MM.1S (cell line): ENCODE measurements at regions not wholly inside any gene's neighbourhood (a gene's known extent, or its start where the extent isn't known, plus 50 kb on each side); places are given as distances from the start of the nearest gene placed in this dataset.

Experiments
- DNase-seq: peaks from one replicate; pipeline ENCODE4 v3.0.0-alpha.2; 2015
- H2AFZ ChIP-seq: fragments of 300-600 bp; sonication (generic); 2 replicates; pipeline ENCODE4 v1.6.0; 2016; ENCODE audit warnings: antibody characterized with exemption, low read length
- H3F3A ChIP-seq: fragments of 300-600 bp; sonication (generic); 2 replicates; pipeline ENCODE4 v1.6.1; 2016; ENCODE audit warnings: mild to moderate bottlenecking, antibody characterized with exemption, low read length, moderate library complexity, mixed read lengths; ENCODE audit not compliant: insufficient read depth
- H3K27ac ChIP-seq: fragments of 300-600 bp; sonication (generic); 2 replicates; pipeline ENCODE4 v1.5.1; 2016; ENCODE audit warnings: mild to moderate bottlenecking, low read length
- H3K27me3 ChIP-seq: fragments of 300-600 bp; sonication (generic); replicated peaks from 2 replicates; pipeline ENCODE4 v1.6.0; 2016; ENCODE audit warnings: low read length; ENCODE audit not compliant: insufficient read depth
- H3K36me3 ChIP-seq: fragments of 300-600 bp; sonication (generic); replicated peaks from 2 replicates; pipeline ENCODE4 v1.6.1; 2016; ENCODE audit warnings: mild to moderate bottlenecking, low read length, mixed read lengths; ENCODE audit not compliant: insufficient read depth
- H3K4me1 ChIP-seq: fragments of 300-600 bp; sonication (generic); 2 replicates; pipeline ENCODE4 v1.6.1; 2016; ENCODE audit warnings: low read length, mixed read lengths
- H3K4me2 ChIP-seq: fragments of 300-600 bp; sonication (generic); 2 replicates; pipeline ENCODE4 v1.6.0; 2016; ENCODE audit warnings: low read depth, low read length
- H3K4me3 ChIP-seq: fragments of 300-600 bp; sonication (generic); 2 replicates; pipeline ENCODE4 v1.5.1; 2016; ENCODE audit warnings: low read length, mixed read lengths
- H3K79me2 ChIP-seq: fragments of 300-600 bp; sonication (generic); 2 replicates; pipeline ENCODE4 v1.6.1; 2016; ENCODE audit warnings: mixed run types, low read length, mixed read lengths
- H3K9ac ChIP-seq: fragments of 300-600 bp; sonication (generic); 2 replicates; pipeline ENCODE4 v1.6.1; 2016; ENCODE audit warnings: low read length, mixed read lengths
- H3K9me2 ChIP-seq: fragments of 300-600 bp; sonication (generic); replicated peaks from 2 replicates; pipeline ENCODE4 v1.6.1; 2016; ENCODE audit warnings: mild to moderate bottlenecking, low read length, mixed read lengths; ENCODE audit not compliant: insufficient read depth
- H3K9me3 ChIP-seq: fragments of 300-600 bp; sonication (generic); replicated peaks from 2 replicates; pipeline ENCODE4 v1.6.1; 2016; ENCODE audit warnings: mild to moderate bottlenecking, low read length, mixed read lengths; ENCODE audit not compliant: insufficient read depth
- H4K20me1 ChIP-seq: fragments of 300-600 bp; sonication (generic); 2 replicates; pipeline ENCODE4 v1.6.1; 2016; ENCODE audit warnings: mild to moderate bottlenecking, low read length, moderate library complexity, mixed read lengths; ENCODE audit not compliant: insufficient read depth
- EZH2 ChIP-seq: fragments of 300-600 bp; sonication (generic); optimal IDR thresholded peaks from 2 replicates; pipeline ENCODE3; 2017; ENCODE audit warnings: low read depth, mild to moderate bottlenecking, antibody characterized with exemption, low read length, mixed read lengths
- EZH2phosphoT487 ChIP-seq: fragments of 300-600 bp; sonication (generic); IDR thresholded peaks from 2 replicates; pipeline ENCODE4 v1.6.1; 2018; ENCODE audit warnings: antibody characterized with exemption, low read length
- TF ChIP-seq, protein P1 (sequence below): fragments of 300-600 bp; sonication (generic); IDR thresholded peaks from 2 replicates; pipeline ENCODE4 v1.5.1; 2016; ENCODE audit warnings: antibody characterized with exemption, low read length, mixed read lengths

DNA sequence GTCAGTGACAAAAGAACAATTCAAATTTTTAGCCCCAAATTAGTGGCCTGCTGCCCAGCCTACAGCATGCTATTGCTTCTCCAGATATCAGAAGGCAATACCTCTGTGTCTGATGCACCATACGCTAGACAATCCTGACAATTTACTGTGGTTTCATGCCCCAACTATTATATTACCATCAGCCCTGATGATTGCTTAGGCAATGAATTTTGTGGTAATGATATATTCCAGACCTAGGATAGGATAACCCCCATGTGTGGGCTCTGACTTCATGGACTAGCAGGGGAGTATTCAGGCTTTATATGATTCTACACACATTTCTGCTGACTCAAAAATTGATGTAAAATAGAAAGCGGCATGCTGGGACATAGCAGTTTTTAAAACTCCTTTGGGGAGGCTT, 168.7 kb upstream of the FST start:
- no peaks in the 10 kb centered on the region for H3K79me2 ChIP-seq
- H3K27me3 ChIP-seq: no peaks in the 10 kb centered on the region
- no peak overlapping the region for H3K9ac ChIP-seq
- H3K4me1 ChIP-seq: no peaks in the 10 kb centered on the region
- H3K9me2 ChIP-seq: no peaks in the 10 kb centered on the region
- H3K4me2 ChIP-seq: no peak overlapping the region
- DNase-seq: no peak
- H3K27ac ChIP-seq: no peak overlapping the region
- no peak overlapping the region for H2AFZ ChIP-seq
- no peak for TF ChIP-seq EZH2phosphoT487
- no peaks in the 10 kb centered on the region for H3F3A ChIP-seq
- H3K36me3 ChIP-seq: no peaks in the 10 kb centered on the region
- H4K20me1 ChIP-seq: no peaks in the 10 kb centered on the region
- H3K4me3 ChIP-seq: no peak overlapping the region
- no peaks in the 10 kb centered on the region for H3K9me3 ChIP-seq

DNA sequence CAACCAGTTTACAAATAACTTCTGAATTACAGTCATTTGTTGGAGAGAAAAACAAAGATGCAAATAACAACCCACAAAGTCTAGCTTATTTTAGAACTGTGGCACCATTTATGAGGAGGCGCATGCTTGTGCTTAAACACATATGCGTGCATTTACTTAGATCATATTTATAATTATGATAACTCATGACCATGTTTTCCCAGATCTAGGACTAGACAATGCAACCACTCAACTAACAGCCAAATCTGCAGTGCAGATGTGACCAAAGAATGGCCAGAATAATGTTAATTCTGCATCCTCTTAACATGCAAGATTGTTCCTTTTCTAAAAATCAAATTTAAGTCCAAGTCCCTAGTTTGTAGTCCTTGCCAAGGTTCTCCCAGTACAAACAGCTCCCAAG, 167.3 kb upstream of the FST start:
- TF ChIP-seq EZH2: no peak
- TF ChIP-seq, protein P1, sequence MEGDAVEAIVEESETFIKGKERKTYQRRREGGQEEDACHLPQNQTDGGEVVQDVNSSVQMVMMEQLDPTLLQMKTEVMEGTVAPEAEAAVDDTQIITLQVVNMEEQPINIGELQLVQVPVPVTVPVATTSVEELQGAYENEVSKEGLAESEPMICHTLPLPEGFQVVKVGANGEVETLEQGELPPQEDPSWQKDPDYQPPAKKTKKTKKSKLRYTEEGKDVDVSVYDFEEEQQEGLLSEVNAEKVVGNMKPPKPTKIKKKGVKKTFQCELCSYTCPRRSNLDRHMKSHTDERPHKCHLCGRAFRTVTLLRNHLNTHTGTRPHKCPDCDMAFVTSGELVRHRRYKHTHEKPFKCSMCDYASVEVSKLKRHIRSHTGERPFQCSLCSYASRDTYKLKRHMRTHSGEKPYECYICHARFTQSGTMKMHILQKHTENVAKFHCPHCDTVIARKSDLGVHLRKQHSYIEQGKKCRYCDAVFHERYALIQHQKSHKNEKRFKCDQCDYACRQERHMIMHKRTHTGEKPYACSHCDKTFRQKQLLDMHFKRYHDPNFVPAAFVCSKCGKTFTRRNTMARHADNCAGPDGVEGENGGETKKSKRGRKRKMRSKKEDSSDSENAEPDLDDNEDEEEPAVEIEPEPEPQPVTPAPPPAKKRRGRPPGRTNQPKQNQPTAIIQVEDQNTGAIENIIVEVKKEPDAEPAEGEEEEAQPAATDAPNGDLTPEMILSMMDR: no peak
- no peak for TF ChIP-seq EZH2phosphoT487
- H3F3A ChIP-seq: no peaks in the 10 kb centered on the region
- no peaks in the 10 kb centered on the region for H3K36me3 ChIP-seq
- no peak overlapping the region for H3K4me3 ChIP-seq
- no peaks in the 10 kb centered on the region for H3K27me3 ChIP-seq
- H2AFZ ChIP-seq: no peak overlapping the region
- DNase-seq: no peak
- H3K4me2 ChIP-seq: no peak overlapping the region
- no peaks in the 10 kb centered on the region for H3K4me1 ChIP-seq
- H3K9me3 ChIP-seq: no peaks in the 10 kb centered on the region
- H3K27ac ChIP-seq: no peak overlapping the region
- H3K9ac ChIP-seq: no peak overlapping the region
- H4K20me1 ChIP-seq: no peaks in the 10 kb centered on the region
- no peaks in the 10 kb centered on the region for H3K79me2 ChIP-seq
- H3K9me2 ChIP-seq: no peaks in the 10 kb centered on the region

DNA sequence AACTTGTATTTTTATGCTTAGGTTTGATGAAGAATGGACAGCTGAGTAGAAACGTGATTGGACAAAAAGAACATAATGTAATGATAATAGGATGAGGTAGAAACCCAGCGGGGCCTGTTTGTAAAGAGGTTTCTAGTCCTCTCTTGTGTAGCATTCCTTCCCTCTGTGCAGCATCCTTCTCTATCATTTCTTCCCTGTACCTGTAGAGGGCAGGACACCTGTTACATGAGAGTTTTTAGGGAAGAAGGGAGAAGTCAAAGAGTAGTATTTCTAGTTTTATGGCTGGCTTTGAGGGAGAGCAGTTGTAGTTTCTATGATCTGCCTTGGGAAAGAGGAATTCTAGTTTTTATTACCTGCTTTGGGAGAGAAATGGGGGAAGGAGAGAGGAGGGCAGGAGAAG, 162.1 kb upstream of the FST start:
- H3K4me3 ChIP-seq: no peak overlapping the region
- no peaks in the 10 kb centered on the region for H3K27me3 ChIP-seq
- H4K20me1 ChIP-seq: no peaks in the 10 kb centered on the region
- no peaks in the 10 kb centered on the region for H3K9me3 ChIP-seq
- no peaks in the 10 kb centered on the region for H3K36me3 ChIP-seq
- H3K4me1 ChIP-seq: no peaks in the 10 kb centered on the region
- H3K79me2 ChIP-seq: no peaks in the 10 kb centered on the region
- no peak overlapping the region for H3K27ac ChIP-seq
- TF ChIP-seq, protein P1: no peak
- TF ChIP-seq EZH2 (no peak), EZH2phosphoT487 (no peak)
- DNase-seq: no peak
- H3K4me2 ChIP-seq: no peak overlapping the region
- no peaks in the 10 kb centered on the region for H3K9me2 ChIP-seq
- H3K9ac ChIP-seq: no peak overlapping the region
- H3F3A ChIP-seq: no peaks in the 10 kb centered on the region
- no peak overlapping the region for H2AFZ ChIP-seq

DNA sequence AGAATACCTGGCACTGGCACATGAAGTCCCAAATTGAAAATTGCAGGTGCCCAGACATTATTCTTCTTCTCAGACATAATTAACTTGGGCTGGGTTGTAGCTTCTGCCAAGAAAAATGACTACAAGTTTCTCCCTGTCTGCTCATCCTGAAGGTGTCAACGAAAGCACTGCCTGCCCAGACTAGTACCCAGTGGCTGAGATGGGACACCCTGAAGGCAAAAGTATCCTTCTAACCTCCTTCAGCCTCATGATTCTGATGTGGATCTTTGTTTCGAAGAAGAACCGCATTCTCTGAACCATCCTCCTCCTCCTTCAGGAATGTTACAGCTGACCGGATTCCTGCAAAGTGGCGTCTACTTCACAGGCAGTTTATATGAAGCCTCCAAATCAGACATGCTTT, 161.1 kb upstream of the FST start:
- no peaks in the 10 kb centered on the region for H3K27me3 ChIP-seq
- H3K9me2 ChIP-seq: no peaks in the 10 kb centered on the region
- H3K79me2 ChIP-seq: no peaks in the 10 kb centered on the region
- no peak overlapping the region for H2AFZ ChIP-seq
- TF ChIP-seq EZH2phosphoT487 (no peak), EZH2 (no peak)
- TF ChIP-seq, protein P1: no peak
- no peak overlapping the region for H3K27ac ChIP-seq
- no peak overlapping the region for H3K4me3 ChIP-seq
- DNase-seq: no peak
- H3K9me3 ChIP-seq: no peaks in the 10 kb centered on the region
- no peaks in the 10 kb centered on the region for H3K36me3 ChIP-seq
- no peak overlapping the region for H3K4me2 ChIP-seq
- no peak overlapping the region for H3K9ac ChIP-seq
- no peaks in the 10 kb centered on the region for H3F3A ChIP-seq
- no peaks in the 10 kb centered on the region for H4K20me1 ChIP-seq
- no peaks in the 10 kb centered on the region for H3K4me1 ChIP-seq
